OCI-LY1 (cell line): ENCODE measurements at regions not wholly inside any gene's neighbourhood (a gene's known extent, or its start where the extent isn't known, plus 50 kb on each side); places are given as distances from the start of the nearest gene placed in this dataset.
A peak's percentile ranks its signal among the peaks of the same experiment; 100 is the strongest.

ENCODE experiments used
- EZH2 ChIP-seq: fragments of 200-600 bp; sonication (generic), shearing (Covaris generic); IDR thresholded peaks from 2 replicates; pipeline ENCODE4 v1.8.0; 2017; ENCODE audit warnings: borderline replicate concordance, mixed run types, mild to moderate bottlenecking, antibody characterized with exemption, low read length, moderate library complexity, mixed read lengths
- TF ChIP-seq, protein P1 (sequence below): fragments of 200-600 bp; sonication (generic), shearing (Covaris generic); IDR thresholded peaks from 2 replicates; pipeline ENCODE4 v1.5.1; 2017; ENCODE audit warnings: mild to moderate bottlenecking, antibody characterized with exemption, low read length, moderate library complexity, mixed read lengths

DNA sequence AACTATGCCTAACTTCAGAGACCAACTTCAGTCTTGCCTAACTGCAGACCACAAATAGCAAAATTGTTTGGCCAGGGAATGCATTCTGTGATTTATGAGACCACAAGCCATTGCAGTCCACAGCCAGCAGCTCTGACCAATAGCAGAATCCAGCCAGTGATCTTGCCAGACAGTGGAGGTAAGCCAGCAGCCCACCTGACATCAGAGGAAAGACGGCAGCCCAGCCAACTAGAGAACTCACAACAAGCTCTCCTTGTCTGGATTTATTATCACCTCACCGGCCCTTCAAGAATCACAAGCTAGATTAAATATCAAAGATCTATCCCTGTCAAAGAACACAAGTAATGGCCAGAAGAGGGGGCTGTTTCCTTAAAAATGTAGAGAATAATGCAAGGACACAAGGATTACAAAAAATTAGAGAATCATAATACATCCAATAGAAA lies 66.5 kb upstream of the SLC35F1 start:
- TF ChIP-seq, protein P1, sequence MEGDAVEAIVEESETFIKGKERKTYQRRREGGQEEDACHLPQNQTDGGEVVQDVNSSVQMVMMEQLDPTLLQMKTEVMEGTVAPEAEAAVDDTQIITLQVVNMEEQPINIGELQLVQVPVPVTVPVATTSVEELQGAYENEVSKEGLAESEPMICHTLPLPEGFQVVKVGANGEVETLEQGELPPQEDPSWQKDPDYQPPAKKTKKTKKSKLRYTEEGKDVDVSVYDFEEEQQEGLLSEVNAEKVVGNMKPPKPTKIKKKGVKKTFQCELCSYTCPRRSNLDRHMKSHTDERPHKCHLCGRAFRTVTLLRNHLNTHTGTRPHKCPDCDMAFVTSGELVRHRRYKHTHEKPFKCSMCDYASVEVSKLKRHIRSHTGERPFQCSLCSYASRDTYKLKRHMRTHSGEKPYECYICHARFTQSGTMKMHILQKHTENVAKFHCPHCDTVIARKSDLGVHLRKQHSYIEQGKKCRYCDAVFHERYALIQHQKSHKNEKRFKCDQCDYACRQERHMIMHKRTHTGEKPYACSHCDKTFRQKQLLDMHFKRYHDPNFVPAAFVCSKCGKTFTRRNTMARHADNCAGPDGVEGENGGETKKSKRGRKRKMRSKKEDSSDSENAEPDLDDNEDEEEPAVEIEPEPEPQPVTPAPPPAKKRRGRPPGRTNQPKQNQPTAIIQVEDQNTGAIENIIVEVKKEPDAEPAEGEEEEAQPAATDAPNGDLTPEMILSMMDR: peak; percentile 57
- TF ChIP-seq EZH2: no peak
